ENCODE measurements at regions not wholly inside any gene's neighbourhood (a gene's known extent, or its start where the extent isn't known, plus 50 kb on each side); places are given as distances from the start of the nearest gene placed in this dataset.

DNA sequence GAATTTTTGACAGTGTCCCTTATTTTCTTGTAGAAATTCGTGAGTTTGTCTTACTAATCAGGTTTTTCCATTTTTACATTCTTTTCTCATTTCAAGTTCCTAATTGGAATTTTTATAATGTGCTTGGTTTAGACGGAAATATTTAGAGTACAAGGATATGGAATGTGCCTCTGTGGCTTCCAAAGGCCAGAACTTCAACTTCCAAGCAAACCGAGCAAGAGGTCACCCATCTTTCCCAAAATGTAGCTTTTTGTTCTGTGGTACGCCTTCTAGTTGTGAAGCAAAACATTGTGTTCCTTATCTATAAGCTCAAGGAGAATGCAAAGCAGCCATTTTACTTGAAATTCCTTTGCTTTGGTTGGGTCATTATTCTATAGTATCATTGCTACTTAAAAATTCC, 212.8 kb upstream of the PACRGL start:
- no peaks in the 10 kb centered on the region for H3K27me3 ChIP-seq (ENCODE audit: control insufficient read depth in 1 of 2, insufficient read depth in 2 of 2, low read length in 2 of 2)
- DNase-seq (ENCODE audit: low spot score) = no peak
- no peak overlapping the region for H3K4me2 ChIP-seq (ENCODE audit: low read depth, low read length)
- POLR2A ChIA-PET = no interaction called here
- H3K9me3 ChIP-seq (ENCODE audit: low read length) = no peaks in the 10 kb centered on the region
- H4K20me1 ChIP-seq (ENCODE audit: insufficient read depth, low read length) = no peaks in the 10 kb centered on the region
- H3K4me1 ChIP-seq (ENCODE audit: insufficient read depth, low read length) = no peaks in the 10 kb centered on the region
- no peak overlapping the region for H3K27ac ChIP-seq (ENCODE audit: extremely low read length, insufficient read depth, low read length)
- CTCF ChIA-PET (ENCODE audit: low intra/inter-chr PET ratio, low total read pairs) = no interaction called here
- peak overlapping the region; percentile 23 for H2AFZ ChIP-seq (ENCODE audit: low read length)
- no peaks in the 10 kb centered on the region for H3K79me2 ChIP-seq (ENCODE audit: insufficient read depth, low read length)
- BruUV-seq (replicated peaks) = no TSS peak
- under 1% methylated on average over 4 of the region's 4 CpGs for WGBS (ENCODE audit: low lambda C conversion rate)
- no peaks in the 10 kb centered on the region for H3K36me3 ChIP-seq (replicated peaks in 1 of 2; ENCODE audit: control insufficient read depth in 1 of 2, insufficient read depth in 2 of 2, low read length in 2 of 2)
- H3K9ac ChIP-seq (ENCODE audit: insufficient read depth, low read depth, low read length) = no peak overlapping the region
- no peak for FAIRE-seq
- H3K4me3 ChIP-seq (replicated peaks in 1 of 3; ENCODE audit: insufficient read depth in 1 of 3, low read depth in 2 of 3, low read length in 3 of 3) = no peak overlapping the region
- ATAC-seq = no peak
- intact Hi-C loops (cut with micrococcal nuclease; ENCODE audit: unreplicated experiment) (no loop called here), in situ Hi-C loops (cut with HindIII; ENCODE audit: extremely low pct_ligation_motif_present, low pct_unique_long_range_greater_than_20kb) (no loop called here)
- TF ChIP-seq TSC22D2 (CRISPR knock-in tag; IDR thresholded peaks at IDR 0.05; ENCODE audit: borderline replicate concordance) (no peak), ZNF567 (CRISPR knock-in tag; IDR thresholded peaks at IDR 0.05; ENCODE audit: borderline replicate concordance) (no peak), ZNF160 (CRISPR knock-in tag; IDR thresholded peaks at IDR 0.05) (no peak), ZBTB37 (CRISPR knock-in tag; IDR thresholded peaks at IDR 0.05) (no peak), SRY (CRISPR knock-in tag; IDR thresholded peaks at IDR 0.05) (no peak), ZNF503 (CRISPR knock-in tag; IDR thresholded peaks at IDR 0.05) (no peak), E2F5 (CRISPR knock-in tag; conservative IDR thresholded peaks at IDR 0.05) (no peak), ZNF337 (CRISPR knock-in tag; IDR thresholded peaks at IDR 0.05; ENCODE audit: borderline replicate concordance, low read depth) (no peak), MYPOP (CRISPR knock-in tag; IDR thresholded peaks at IDR 0.05) (no peak), LRRFIP1 (CRISPR knock-in tag; conservative IDR thresholded peaks at IDR 0.05) (no peak), STAT5B (CRISPR knock-in tag; IDR thresholded peaks at IDR 0.05) (no peak), USF2 (IDR thresholded peaks at IDR 0.05; ENCODE audit: low read depth, low read length) (no peak), USF2 (CRISPR knock-in tag; IDR thresholded peaks at IDR 0.05; ENCODE audit: borderline replicate concordance) (no peak)
